Spleen (tissue), 3 donors: ENCODE measurements at regions not wholly inside any gene's neighbourhood (a gene's known extent, or its start where the extent isn't known, plus 50 kb on each side); places are given as distances from the start of the nearest gene placed in this dataset.

Experiments
- POLR2A ChIP-seq, 3 donors: fragments of 450-650 bp; IDR thresholded peaks; one replicate each; pipeline ENCODE4 v1.5.1; 2017; ENCODE audit warnings: antibody characterized with exemption in 3 of 3, mild to moderate bottlenecking in 1 of 3
- POLR2AphosphoS5 ChIP-seq, 3 donors: sonication (generic); formaldehyde crosslinking; IDR thresholded peaks; one replicate each; pipeline ENCODE4 v1.5.1; 2017; ENCODE audit warnings: antibody characterized with exemption in 3 of 3

- TF ChIP-seq POLR2AphosphoS5 (IDR thresholded peaks at IDR 0.05) (no peak), POLR2A (IDR thresholded peaks at IDR 0.05) (no peak)
Observed at GRCh38 chr6:122048570-122048969, 350.9 kb upstream of the HSF2 start.
